ENCODE measurements at regions not wholly inside any gene's neighbourhood (a gene's known extent, or its start where the extent isn't known, plus 50 kb on each side); places are given as distances from the start of the nearest gene placed in this dataset.

- Histone ChIP-seq H3K36me3 (ENCODE audit: control insufficient read depth in 1 of 2, insufficient read depth in 2 of 2, low read length in 2 of 2) (no peaks in the 10 kb centered on the region), H3K27me3 (ENCODE audit: insufficient read depth, low read length) (no peaks in the 10 kb centered on the region), H4K20me1 (ENCODE audit: insufficient read depth) (no peaks in the 10 kb centered on the region), H3K9me2 (ENCODE audit: insufficient read depth) (no peaks in the 10 kb centered on the region), H3K9me3 (ENCODE audit: control insufficient read depth in 1 of 2, insufficient read depth in 1 of 2, low read depth in 1 of 2, low read length in 2 of 2) (no peaks in the 10 kb centered on the region), H3K4me2 (ENCODE audit: low read length) (no peak overlapping the region), H3K79me2 (ENCODE audit: insufficient read depth, low read length) (no peaks in the 10 kb centered on the region), H2AFZ (ENCODE audit: low read depth, low read length, poor library complexity, severe bottlenecking) (no peak overlapping the region), H3K4me3 (replicated peaks in 1 of 2; ENCODE audit: low read depth in 1 of 2, low read length in 2 of 2) (no peak overlapping the region), H3K9ac (ENCODE audit: low read length) (no peak overlapping the region), H3K27ac (ENCODE audit: low read depth, low read length) (no peak overlapping the region), H3K4me1 (ENCODE audit: control insufficient read depth in 1 of 2, insufficient read depth in 2 of 2, low read length in 2 of 2) (no peaks in the 10 kb centered on the region)
- TF ChIP-seq EZH2 (IDR thresholded peaks at IDR 0.05), result no peak
- TF ChIP-seq SRF (IDR thresholded peaks at IDR 0.05; ENCODE audit: low read depth), result no peak
- TF ChIP-seq ZBTB33 (IDR thresholded peaks at IDR 0.05; ENCODE audit: extremely low read depth, insufficient replicate concordance, low read length), result no peak
- TF ChIP-seq MAX (IDR thresholded peaks at IDR 0.05), result no peak
- TF ChIP-seq SIN3A (IDR thresholded peaks at IDR 0.05; ENCODE audit: low read depth), result no peak
- TF ChIP-seq FOSL1 (IDR thresholded peaks at IDR 0.05; ENCODE audit: low read depth), result no peak
- TF ChIP-seq EZH2phosphoT487 (IDR thresholded peaks at IDR 0.05; ENCODE audit: borderline replicate concordance), result no peak
- no peak for TF ChIP-seq JUND (IDR thresholded peaks at IDR 0.05)
- no peak for TF ChIP-seq RAD21 (IDR thresholded peaks at IDR 0.05; ENCODE audit: low read depth)
- TF ChIP-seq ZFX (IDR thresholded peaks at IDR 0.05), result no peak
- TF ChIP-seq POLR2AphosphoS5 (IDR thresholded peaks at IDR 0.05; ENCODE audit: low read depth, low read length), result no peak
- no peak for TF ChIP-seq POLR2A (IDR thresholded peaks at IDR 0.05; ENCODE audit: borderline replicate concordance, extremely low read depth, insufficient read depth, insufficient read length)
- TF ChIP-seq ZNF274 (IDR thresholded peaks at IDR 0.05; ENCODE audit: low read depth, low read length), result no peak
- no peak for TF ChIP-seq TCF7L2 (IDR thresholded peaks at IDR 0.05; ENCODE audit: borderline replicate concordance, extremely low read depth, insufficient read depth, insufficient read length)
- TF ChIP-seq SP1 (IDR thresholded peaks at IDR 0.05; ENCODE audit: low read depth), result no peak
- DNase-seq (ENCODE audit: low read depth, low spot score) (no peak), ATAC-seq (no peak)
- ChIA-PET POLR2A (no interaction called here), RAD21 (ENCODE audit: low non-redundant PET in 1 of 2, low total read pairs in 2 of 2, uncharacterized antibody in 2 of 2, unreplicated experiment in 2 of 2) (no interaction called here), CTCF (no interaction called here)
- no TSS peak for BruUV-seq (replicated peaks)
- intact Hi-C loops (cut with micrococcal nuclease), result no loop called here
Measured at GRCh38 chr6:79425589-79426311, 111.5 kb downstream of the LCA5 start.
